GM19463 (cell line): ENCODE measurements at regions not wholly inside any gene's neighbourhood (a gene's known extent, or its start where the extent isn't known, plus 50 kb on each side); places are given as distances from the start of the nearest gene placed in this dataset.

ENCODE experiments used
- ATAC-seq: cut with Tn5 transposase; IDR thresholded peaks from one replicate; pipeline ENCODE4 v1.9.1; 2021; ENCODE audit warnings: mild to moderate bottlenecking, moderate library complexity; ENCODE audit not compliant: unreplicated experiment

DNA sequence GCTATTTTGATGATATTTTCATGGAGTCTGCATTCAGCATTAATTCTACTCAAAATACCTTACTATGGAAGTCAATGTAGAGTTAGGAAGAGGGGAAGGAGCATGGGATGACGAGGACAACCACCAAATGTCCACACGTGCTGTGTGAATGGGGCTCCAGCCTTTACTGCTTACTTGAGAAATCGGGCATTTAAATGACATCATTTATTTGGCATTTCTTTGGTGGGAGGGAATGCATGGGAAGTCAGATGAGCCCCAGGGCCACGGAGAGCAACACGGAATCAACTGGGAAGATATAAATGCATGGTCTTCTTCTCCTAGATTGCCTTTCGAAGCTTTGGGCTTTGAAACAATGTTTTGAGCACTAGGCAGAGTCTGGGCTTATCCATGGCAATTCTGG lies 458.5 kb upstream of the KLF4 start:
- no peak for ATAC-seq

DNA sequence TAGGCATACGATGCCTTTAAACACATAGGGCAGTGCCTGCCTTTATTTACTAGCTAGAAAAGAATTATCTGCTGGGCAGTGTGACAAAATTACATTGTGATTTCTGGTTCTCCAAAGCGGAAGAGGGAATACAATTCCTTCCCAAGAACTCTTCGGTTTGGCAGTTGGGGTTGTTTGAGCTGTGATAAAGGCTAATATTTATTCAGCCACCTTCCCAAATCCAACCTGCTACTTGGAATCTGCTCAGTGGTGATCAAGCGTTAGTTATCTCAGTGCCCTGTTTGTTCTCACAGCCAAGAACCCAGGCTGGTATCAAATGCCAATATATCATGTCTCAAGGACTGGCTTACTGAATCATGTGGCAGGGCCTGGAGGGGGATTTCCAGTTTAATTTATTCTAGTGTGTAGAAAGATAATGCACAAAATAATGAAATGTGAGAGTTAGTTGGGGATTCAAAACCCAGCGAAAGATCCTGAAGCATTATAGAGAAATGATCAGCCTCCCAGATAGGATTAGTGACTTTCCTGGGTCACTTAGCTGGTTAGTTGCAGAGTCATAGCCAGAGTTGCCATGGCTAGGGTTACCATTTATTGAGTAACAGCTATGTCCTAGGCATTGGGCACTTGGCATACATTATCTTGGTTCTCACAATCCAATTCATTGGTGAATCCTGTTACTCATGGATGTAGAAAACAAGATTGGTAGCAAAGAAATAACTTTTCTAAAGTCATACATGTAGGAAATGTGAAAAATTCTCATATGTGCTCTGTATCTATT lies 457.0 kb upstream of the KLF4 start:
- ATAC-seq, result no peak

DNA sequence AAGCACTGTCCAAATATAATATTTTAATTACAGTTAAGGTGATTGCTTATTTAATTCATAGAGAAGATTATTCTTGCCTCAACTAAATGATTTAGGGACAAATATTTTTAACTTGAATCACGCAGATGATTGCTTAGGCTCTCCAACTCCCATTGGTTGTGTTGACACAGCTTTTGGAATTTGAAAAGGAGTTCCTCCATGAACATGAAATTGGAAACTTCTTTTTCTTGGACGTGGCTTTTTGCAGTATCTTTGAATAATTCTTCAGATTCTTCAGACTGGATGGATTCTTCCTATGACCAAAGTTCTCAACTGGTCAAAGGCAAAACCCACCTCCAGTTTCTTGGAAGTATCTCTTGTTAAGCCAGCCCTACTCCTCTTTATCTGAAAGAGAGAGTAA lies 456.4 kb upstream of the KLF4 start:
- ATAC-seq, result no peak

DNA sequence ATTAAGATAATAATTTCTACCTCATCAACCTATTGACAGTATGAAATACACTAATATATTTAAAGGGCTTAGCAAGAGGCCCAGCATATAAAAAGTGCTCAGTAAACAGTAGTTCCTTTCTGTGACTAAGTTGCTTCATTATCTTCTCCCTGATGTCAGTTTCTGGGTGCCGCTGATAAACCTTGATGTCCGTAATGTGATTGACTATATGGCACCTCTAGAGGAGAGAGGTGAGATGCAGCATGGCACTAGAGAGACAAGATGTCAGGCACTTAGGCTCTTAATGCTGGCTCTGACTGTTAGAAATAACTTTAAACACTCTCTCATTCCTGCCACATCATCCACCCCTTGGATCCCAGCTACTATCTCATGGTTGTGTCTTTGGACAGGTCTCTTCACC lies 455.9 kb upstream of the KLF4 start:
- no peak for ATAC-seq

DNA sequence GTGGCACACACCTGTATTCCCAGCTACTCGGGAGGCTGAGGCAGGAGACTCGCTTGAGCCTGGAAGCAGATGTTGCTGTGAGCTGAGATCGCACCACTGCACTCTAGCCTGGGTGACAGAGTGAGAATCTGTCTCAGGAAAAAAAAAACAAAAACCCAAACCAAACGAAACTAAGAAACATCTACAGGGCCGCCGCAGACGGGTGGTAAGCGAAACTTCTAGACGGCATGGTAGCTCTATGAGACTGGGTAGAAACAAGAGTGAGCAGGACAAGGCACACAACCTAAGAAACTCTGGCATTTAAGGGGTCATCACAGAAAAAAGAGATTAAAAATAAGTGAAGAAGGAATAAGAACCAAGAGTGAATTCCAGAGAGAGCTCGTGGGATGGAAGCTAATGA lies 454.8 kb upstream of the KLF4 start:
- ATAC-seq, result no peak

DNA sequence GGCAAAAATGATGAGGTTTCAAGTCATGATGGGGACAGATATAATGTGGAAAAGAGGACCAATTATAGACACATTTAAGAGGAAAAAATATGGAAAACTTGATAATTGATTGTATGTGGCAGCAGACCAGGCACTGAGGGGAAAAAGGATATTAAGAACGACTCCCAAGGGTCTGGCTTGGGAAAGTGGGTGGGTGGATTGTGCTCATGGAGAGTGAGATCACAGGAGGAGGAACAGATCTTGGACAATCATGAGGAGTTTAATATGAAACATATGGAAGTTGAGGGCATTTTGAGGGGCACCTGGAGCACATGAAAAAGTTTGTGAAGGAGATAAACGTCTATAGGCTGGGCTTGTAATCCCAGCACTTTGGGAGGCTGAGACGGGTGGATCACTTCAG lies 454.3 kb upstream of the KLF4 start:
- no peak for ATAC-seq

DNA sequence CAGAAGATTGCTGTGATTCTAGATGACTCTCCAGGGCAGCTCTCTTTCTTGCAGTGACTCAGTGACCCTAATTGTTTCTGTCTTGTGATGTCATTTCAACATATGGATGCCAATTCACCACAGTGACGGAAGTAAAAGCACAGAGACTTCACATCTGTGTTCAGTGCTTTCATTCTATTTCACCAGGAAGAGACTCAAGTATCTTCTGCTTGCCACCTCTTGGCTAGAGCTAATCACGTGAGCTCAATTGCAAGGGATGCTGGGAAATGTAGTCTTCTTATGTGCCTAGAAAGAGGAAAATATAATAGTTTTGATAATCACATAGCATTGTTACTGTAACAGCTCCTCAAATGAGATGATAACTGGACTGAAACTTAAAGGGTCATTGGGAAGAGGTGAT lies 453.3 kb upstream of the KLF4 start:
- no peak for ATAC-seq

DNA sequence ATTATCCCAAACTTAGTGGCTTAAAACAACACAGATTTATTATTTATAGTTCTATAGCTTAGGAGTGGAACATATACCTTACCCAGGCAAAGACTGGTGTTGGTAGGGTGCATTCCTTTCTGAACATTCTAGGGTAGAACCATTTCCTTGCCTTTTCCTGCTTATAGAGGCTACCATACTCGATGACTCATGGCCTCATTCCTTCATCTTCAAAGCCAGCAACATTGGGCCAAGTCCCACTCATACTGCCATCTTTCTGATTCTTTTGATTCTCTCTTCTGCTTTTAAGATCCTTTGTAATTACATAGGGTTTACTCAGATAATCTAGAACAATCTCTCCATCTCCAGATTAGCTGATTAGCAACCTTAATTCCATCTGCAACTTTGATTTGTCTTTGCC lies 452.7 kb upstream of the KLF4 start:
- ATAC-seq, result no peak

DNA sequence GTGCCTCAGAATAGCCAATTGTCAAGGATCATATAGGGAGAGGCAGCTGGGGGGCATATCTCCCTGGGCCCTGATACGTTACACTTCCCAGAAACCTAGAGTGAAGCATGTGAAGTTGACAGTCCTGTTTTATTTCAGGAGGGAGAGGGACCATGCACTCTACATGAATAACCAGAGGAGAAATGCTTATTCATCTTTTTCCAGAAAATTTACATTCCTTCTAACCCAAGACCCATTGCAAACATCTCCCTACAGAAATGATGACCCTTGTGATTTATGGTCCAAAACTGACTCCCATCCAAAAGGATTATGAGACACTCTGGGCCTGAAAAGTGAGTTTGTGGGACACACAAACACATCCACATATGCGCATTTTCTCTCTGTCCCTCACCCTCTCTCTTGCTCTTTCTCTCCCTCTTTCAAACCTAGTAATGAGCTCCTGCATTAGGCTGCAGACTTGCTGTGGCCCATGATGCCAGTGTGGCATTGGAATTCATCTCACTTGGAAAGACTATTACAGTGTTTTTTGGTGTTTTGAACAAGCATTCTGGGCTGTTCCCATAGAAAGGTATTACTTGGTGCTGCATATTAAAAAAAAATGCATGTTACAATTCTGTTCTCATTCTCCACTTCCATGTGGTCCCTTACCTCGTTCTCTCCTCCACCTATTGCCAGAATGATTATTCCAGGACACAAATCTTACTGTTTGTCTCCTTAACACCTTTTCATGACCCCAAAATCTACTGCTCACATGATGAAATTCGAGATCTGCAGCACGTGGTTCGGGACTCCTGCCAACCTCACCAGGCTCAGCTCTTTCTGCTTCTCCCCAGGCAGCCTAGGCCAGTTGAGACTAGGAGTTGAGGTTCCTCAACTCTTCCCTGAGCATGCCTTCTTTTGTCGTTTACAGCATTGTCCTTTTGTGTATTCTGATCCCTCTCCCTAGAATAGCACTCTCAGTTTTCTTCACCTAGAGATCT lies 451.3 kb upstream of the KLF4 start:
- ATAC-seq, result no peak

DNA sequence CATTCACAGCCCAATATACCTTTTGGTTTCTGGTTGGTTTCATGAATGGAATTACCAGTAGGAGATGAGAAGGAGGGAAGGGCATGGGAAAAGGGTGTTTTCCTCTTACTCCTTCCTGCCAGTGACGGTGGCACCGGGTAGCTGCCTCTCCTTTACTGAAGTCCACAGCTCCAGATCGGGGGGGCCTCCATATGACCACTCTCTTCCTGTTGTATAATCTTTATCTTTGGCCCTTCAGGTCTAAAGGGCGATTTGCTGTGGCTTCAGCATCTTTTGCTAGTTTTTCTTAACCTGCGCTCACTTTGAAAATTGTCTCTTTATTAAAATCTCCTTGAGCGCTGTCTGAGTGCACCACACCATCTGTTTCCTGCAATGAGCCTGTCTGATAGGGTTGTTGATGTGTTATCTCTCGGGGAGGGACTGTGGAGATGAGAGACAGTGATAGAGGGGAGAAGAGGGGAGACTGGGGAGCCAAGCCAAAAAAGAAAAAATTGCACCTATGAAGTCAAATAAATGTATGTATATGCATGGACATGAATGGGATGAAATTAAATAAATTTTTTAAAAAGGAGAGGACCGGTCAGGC lies 449.3 kb upstream of the KLF4 start:
- ATAC-seq, result no peak

DNA sequence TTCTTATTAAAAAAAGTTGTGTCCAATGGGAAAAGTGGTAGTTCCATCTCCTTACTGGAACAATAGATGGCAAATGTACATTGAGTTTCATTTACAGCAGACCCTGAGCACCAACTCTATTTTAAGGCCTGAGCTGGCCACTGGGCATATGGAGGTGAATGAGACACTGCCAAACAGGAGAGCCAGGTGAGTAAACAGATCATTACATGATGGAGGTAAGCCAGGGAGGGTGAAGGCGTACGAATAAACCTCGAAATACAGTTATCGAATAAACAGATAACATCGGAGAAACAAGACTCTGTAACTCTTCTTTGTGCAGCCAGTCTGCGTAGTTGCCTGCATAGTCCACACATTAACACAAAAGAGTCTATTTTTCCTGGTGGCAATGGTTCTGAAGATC lies 446.4 kb upstream of the KLF4 start:
- ATAC-seq, result no peak

DNA sequence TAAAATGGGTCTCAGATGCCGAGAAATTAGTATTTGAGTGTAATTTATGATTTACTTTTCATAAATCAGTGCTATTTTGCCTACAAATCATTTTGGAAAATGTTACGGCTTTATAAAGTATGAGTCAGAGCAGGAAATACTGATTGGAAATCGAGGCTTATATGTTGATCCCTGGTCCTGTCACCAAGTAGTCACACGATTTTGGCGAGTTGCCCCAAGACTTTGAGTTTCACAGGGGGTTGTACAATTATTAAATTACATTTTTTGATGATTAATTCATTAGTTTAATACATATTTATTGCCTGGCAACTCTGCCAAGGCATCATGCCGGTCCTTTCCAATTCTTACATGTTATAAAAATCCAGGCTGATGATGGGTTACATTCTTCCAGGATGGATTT lies 443.9 kb upstream of the KLF4 start:
- ATAC-seq, result no peak

DNA sequence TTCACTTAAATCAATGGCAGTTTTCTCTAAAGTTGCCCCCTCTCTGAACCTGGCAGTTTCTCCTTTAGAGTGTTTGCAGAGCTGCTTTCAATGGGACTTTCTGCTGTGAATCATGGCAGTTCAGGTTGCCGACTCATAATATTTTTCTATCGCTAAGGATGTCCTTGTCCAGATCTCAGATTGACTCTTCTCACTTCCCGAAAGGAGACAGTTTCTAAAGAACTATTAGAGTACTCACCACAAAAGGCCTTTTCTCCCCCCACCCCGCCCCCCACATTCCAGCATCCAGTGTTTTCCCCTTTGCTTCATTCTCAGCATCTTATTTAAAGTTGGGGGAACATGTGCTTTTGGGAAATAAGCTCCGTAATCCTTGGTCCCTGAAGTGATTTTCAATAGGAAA lies 443.5 kb upstream of the KLF4 start:
- ATAC-seq, result no peak

DNA sequence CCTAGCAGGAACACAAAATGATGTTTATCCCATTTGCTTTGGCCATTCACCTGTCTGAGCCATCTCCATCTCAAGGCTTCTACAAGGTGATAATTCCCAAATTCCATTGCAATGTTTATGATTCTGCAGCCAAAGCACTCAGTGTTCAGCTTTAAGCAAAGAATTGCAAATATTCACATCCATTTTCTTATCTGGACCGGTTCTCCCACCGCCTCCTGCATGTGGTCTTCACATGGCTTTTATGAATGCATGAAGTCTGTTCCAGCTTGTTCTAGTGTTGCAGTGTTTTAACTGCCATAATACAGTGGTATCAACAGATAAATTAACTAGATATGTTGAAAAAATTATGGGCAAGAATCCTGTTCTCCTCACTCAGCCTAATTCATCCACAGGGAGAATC lies 443.0 kb upstream of the KLF4 start:
- ATAC-seq, result no peak

DNA sequence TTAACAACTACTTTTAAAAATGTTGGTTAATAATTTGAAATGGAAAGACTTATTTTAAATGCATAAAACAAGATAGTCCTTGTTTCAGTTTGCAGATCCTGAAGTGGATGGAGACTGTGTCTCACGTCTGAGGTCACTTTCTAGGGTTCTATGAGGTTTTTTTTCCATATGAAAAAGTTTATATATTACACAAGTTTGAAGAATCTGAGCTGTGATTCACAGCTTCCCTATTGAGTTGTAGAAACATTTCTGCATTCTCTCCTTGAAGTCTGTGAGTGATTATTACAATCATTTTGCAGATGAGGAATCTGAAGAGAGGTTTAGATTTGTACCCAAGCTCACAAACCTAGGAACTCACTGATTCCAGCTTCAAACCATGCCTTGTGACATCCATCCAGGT lies 442.5 kb upstream of the KLF4 start:
- no peak for ATAC-seq

DNA sequence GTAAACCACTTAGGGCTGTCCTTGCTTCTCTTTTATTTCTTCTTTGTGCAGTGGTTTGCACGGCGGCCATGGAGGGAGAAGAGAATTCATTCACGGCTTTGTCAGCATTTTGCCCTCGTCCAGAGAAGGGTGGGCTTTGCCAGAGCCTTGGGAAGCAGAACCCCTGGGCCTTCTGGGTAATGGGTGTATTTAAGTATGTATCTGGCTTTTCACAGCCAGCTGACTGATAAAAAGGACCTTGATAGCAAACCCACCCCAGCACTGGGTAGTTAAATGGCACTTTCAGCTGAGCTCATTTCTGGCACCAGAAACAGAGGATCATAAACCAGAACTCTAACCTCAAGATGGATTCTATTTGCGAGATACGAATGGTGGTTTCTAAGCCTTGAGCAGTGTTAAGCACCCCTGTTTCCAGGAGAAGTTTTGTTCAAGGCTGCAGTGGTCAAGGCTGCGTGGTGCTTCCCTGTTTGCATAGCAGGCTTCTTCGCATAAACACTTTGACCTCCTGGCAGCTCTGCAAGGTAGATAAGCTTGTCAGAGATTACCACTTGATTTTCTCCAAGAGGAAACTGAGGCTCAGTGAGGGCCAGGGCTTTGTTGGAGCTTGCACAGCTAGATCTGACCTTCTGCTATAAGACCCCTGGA lies 441.6 kb upstream of the KLF4 start:
- ATAC-seq, result no peak

DNA sequence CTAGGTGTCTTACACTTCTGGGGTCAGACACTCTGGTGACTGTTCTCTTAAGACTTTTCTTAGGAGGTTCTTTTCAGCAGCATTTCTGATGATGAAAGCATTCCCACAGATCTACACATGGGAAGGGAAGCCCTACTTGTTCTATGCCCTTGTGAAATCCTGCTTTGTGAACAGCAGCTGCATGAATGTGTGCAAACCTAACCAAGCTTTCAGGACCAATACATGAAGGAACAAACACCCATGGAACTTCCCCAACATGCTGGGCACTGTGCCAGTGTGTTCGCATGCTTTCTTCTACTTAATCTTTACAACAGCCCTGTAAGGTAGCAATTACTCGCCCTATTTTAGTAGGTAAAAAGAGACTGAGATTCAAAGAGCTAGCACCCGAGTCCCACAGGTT lies 439.9 kb upstream of the KLF4 start:
- ATAC-seq, result no peak

DNA sequence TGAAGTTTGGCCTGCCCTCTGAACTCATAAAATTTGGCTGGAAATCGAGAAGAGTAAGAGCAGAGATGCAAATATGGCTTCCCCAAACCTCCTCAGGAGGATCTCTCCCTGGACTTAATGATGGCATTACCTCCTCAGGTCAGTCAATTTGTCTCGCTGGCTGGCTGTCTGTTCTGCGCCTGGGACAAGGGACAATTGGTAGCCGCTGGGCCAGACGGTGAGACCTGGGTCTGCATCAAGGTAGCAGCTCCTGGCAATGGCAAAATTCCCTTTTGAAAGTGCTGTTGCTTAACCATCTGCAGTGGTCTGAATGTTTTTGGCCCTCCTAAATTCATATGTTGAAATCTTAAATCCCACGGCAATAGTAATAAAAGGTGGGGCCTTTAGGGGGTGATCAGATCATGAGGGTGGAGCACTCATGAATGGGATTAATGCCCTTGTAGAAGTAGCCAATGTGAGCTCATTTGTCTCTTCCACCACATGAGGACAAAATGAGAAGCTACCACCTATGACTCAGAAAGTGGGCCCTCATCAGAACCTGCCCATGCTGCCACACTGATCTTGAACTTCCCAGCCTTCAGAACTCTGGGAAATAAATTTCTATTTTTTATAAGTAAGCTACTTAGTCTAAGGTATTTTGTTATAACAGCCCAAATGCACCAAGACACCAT lies 439.3 kb upstream of the KLF4 start:
- ATAC-seq, result no peak

DNA sequence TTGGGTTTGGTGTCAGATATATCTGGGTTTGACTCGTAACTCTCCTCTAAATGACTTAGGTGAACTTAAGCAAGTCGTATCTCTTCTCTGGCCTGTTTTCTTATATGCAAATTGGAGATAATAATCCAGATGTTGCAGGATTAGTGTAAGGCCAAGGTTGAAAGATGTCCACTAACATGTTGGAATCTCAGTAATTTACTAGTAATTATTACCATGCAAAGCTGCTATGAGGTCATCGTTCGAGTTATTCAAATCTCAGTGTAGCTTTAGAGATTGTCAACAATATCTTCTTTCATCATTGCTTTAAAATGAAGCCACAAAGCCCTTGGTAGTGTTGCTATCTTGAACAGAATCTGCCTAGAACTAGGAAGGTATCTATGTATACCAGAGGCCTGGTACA lies 437.7 kb upstream of the KLF4 start:
- no peak for ATAC-seq

DNA sequence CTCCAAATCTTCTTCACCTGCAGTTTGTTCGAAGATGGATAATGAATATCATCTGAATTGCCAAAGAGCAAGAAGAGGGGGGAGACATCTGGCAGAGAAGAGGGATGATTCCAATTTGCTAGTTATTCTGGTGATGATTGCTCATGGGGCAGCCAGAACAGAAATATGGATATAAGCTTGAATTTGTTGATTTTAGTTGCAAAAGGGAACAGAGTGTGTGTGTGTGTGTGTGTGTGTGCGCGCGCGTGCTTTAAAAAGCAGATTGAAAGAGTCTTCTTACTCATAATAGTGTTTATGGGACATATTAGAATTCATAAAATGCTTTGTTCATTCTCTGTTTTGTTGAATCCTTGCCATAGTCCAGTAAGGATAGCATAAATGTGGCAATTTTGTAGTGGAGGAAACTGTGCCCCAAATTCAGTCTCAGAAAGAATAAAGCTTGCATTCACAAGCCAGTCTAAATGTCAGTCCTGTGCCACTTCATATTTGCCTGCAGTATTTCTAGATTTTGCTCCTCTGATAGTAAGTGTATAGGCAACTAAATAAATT lies 436.3 kb upstream of the KLF4 start:
- no peak for ATAC-seq

DNA sequence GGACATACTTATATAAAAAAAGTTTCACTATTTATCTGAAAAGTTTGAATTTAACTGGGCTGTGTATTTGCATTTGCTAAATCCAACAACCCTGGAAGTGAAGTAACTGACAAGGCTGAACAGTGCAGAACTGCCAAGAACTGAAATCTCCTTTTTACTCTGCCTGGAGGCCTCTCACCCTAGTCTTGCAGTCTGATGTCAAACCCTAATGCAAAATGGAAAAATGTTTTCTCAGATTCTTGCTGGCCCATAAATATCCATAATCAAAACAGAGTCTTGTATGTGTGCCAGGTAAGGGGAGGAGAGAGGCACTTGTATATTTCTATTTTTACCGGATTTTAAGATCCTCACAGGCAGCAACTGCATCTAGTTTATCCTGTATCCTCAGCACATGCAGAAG lies 432.7 kb upstream of the KLF4 start:
- no peak for ATAC-seq
